Stomach (tissue), 4 donors: ENCODE measurements at regions not wholly inside any gene's neighbourhood (a gene's known extent, or its start where the extent isn't known, plus 50 kb on each side); places are given as distances from the start of the nearest gene placed in this dataset.
"Not testable (repeated sequence)": the region's sequence is repeated elsewhere in the genome, so short reads cannot be mapped to it uniquely, and the experiment has no call there.

Experiments used
- CTCF ChIP-seq, 7 experiments: fragments of 450-650 bp in 4 of 7; fragments of 200-600 bp in 3 of 7; sonication (generic) in 3 of 7; IDR thresholded peaks; one replicate each; pipeline ENCODE4 v1.5.1; 2016 to 2019; ENCODE audit warnings: antibody characterized with exemption in 7 of 7, control low read depth in 2 of 7, mild to moderate bottlenecking in 1 of 7
- POLR2A ChIP-seq, 4 donors: fragments of 450-650 bp; IDR thresholded peaks; one replicate each; pipeline ENCODE4 v1.6.1; 2016; ENCODE audit warnings: antibody characterized with exemption in 4 of 4, control low read depth in 2 of 4, mild to moderate bottlenecking in 1 of 4, moderate library complexity in 1 of 4
- POLR2AphosphoS5 ChIP-seq, 3 donors: sonication (generic); formaldehyde crosslinking; IDR thresholded peaks; one replicate each; pipeline ENCODE4 v1.6.1; 2016; ENCODE audit warnings: antibody characterized with exemption in 3 of 3

GRCh38 chr9:62125631-62126611 is 936.1 kb downstream of the SPATA31A7 start:
- not testable (repeated sequence) for TF ChIP-seq POLR2A, CTCF, POLR2AphosphoS5 (IDR thresholded peaks at IDR 0.05)
